ENCODE measurements at regions not wholly inside any gene's neighbourhood (a gene's known extent, or its start where the extent isn't known, plus 50 kb on each side); places are given as distances from the start of the nearest gene placed in this dataset.
A peak's percentile ranks its signal among the peaks of the same experiment; 100 is the strongest.

DNA sequence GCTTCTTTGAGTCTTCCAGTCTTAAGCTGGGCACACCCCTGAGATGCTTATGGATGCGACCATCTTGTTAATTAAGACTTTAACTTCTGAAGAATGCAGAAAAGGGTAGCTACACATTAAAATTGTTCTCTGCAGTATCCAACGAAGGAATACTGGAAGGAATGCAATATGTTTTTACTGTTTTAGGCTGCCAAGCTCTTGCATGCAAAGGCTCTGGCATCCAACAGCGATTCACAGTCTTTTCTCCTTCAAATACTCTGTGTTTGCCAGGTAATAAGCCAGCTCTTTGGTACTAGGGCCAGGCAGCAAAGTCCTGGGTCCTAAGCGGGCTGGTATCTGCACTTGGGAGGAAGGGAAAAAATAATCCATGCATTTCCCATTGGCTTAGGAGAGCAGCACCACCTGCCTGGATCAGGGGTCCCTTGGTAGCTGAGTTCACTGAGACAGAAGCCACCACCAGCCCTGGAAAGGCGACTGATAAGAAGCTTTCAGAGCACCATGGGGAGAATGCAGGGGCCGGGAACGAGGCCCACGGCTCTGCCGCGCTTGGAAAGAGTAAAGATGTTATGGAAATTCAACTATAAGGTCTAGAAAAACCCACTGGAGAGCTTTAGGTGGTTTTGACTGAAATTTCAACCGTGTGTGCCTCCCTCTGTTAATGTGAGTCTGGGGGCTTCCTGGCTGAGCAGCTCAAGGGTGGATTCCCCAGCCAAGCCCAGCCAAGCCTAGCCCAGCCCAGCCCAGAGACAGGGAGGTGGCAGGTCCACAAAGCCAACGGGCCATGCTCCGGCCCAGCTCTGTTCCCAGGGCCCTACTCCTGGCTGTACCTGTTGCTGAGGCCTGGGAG lies 67.0 kb upstream of the CCND1 start:
- Histone ChIP-seq H3K9me3 (no peaks in the 10 kb centered on the region), H3K4me3 (ENCODE audit: low read depth, low read length) (no peak overlapping the region), H3K4me1 (no peaks in the 10 kb centered on the region), H3K27me3 (no peaks in the 10 kb centered on the region), H3K36me3 (no peaks in the 10 kb centered on the region)
- DNase-seq: peak; percentile 1
- TF ChIP-seq, protein P1, sequence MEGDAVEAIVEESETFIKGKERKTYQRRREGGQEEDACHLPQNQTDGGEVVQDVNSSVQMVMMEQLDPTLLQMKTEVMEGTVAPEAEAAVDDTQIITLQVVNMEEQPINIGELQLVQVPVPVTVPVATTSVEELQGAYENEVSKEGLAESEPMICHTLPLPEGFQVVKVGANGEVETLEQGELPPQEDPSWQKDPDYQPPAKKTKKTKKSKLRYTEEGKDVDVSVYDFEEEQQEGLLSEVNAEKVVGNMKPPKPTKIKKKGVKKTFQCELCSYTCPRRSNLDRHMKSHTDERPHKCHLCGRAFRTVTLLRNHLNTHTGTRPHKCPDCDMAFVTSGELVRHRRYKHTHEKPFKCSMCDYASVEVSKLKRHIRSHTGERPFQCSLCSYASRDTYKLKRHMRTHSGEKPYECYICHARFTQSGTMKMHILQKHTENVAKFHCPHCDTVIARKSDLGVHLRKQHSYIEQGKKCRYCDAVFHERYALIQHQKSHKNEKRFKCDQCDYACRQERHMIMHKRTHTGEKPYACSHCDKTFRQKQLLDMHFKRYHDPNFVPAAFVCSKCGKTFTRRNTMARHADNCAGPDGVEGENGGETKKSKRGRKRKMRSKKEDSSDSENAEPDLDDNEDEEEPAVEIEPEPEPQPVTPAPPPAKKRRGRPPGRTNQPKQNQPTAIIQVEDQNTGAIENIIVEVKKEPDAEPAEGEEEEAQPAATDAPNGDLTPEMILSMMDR (IDR thresholded peaks at IDR 0.05; ENCODE audit: low read depth, low read length): no peak

DNA sequence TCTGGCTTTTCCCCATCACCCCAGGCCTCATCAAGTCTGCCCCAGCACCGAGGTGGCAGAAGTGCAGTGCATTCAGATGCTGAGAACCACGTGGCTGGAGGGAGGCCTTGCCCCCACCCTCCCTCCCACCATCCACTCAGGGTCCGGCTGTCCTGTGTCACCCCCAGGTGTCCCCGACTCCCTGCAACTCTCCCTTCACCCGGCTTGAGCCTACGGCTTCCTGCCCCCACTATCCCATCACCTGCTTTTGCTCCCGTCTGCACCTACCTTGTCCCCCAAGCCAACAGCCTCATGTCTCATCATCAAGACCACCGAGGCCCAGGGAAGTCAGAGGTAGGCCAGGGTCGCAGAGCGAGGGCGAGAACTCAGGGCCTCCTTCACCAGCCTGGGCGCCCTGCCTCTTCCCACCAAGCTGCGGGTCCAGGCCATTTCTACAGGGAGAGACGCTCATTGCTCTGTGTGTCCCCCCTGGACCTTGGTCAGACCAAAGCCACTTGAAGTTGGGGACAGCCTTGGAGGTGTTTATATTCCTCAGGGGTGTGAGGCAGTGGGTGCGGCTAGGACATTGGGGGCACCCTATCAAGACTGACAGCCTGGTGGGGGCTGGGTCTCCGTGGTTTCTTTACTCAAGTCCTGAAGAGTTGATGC lies 66.2 kb upstream of the CCND1 start:
- no peaks in the 10 kb centered on the region for H3K4me1 ChIP-seq
- H3K4me3 ChIP-seq (ENCODE audit: low read depth, low read length): no peak overlapping the region
- DNase-seq: peak; percentile 5
- no peaks in the 10 kb centered on the region for H3K36me3 ChIP-seq
- TF ChIP-seq, protein P1 (IDR thresholded peaks at IDR 0.05; ENCODE audit: low read depth, low read length): no peak
- H3K9me3 ChIP-seq: no peaks in the 10 kb centered on the region
- H3K27me3 ChIP-seq: no peaks in the 10 kb centered on the region

DNA sequence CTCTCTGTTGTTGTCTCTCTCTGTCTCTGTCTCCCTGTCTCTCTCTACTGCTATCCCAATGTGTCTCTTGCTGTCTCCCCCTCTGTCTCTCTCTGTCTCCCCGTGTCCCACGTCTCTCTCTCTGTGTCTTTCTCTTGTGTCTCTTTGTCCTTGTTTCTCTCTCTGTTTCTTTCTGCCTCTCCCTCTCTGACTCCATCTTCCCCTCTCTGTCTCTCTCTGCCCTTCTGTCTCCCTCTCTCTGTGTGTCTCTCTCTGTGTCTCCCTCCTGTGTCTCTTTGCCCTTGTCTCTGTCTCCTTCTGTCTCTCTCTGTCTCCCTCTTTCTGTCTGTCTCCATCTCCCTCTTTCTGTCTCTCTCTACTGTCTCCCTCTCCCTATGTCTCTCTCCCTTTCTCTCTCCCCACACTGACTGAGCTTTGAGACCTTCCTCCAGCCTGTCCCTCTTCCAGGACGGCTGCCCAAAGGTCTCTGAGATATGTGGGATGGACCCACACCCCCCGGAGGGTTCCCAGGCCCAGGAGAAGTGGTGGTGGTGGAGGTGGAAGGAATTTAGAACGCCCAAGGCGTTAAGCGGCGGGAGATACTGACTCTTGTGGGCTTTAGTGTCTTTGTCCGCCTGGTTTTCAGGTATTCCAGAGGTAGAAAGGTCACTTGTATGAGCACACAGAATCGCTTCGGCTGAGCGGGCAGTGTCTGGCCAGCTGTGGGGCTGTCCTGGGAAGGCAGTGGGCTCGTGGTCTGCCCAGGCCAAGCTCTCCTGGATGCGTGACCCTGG lies 65.5 kb upstream of the CCND1 start:
- H3K9me3 ChIP-seq: no peaks in the 10 kb centered on the region
- no peaks in the 10 kb centered on the region for H3K36me3 ChIP-seq
- TF ChIP-seq, protein P1 (IDR thresholded peaks at IDR 0.05; ENCODE audit: low read depth, low read length): no peak
- DNase-seq: no peak
- no peak overlapping the region for H3K4me3 ChIP-seq (ENCODE audit: low read depth, low read length)
- no peaks in the 10 kb centered on the region for H3K27me3 ChIP-seq
- H3K4me1 ChIP-seq: no peaks in the 10 kb centered on the region

DNA sequence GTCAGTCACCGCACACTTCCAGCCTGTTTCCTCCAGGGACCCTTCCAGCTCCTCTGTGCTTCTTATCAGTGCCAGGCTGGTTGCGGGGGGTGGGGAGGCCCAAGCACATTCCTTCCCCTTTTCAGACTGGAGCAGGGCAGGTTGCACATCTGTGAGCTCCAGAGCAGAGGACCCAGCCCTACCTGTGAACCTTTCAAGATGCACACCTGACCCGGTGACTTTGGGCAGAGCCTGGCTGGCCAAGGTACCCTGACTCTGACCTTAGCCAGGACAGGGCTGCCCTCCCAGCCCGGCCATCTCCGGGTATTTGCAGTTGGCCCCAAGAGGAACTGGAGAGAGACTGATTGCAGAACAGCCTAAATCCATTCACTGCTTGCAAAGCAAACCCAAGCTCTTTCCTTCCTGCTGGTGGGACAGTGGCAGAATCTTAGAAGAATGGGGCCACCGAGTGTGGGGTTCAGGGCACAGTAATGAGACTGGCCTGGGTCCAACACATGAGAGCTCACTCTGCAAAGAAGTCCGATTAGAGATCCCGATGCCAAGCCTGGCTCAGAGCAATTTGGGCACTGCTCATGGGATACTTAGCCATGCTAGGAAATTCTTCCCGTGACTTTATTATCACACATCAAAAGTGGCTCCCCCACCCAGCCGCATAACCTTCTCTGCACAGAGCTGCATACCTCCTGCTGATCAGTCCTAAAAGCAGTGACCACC lies 64.7 kb upstream of the CCND1 start:
- H3K36me3 ChIP-seq: no peaks in the 10 kb centered on the region
- no peaks in the 10 kb centered on the region for H3K9me3 ChIP-seq
- peak; percentile 0 for DNase-seq
- no peaks in the 10 kb centered on the region for H3K4me1 ChIP-seq
- TF ChIP-seq, protein P1 (IDR thresholded peaks at IDR 0.05; ENCODE audit: low read depth, low read length): no peak
- no peaks in the 10 kb centered on the region for H3K27me3 ChIP-seq
- no peak overlapping the region for H3K4me3 ChIP-seq (ENCODE audit: low read depth, low read length)

DNA sequence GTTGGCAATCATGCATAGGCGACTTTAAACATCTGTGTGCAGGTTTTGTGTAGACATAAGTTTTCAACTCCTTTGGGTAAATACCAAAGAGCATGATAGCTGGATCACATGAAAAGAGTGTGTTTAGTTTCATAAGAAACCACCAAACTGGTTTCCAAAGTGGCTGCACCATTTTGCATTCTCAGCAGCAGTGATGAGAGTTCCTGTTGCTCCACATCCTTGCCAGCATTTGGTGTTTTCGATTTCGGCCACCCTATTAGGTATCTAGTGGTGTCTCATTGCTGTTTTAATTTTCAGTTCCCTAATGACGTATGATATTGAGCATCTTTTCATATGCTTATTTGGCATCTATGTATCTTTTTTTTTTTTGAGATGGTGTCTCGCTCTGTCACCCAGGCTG lies 62.8 kb upstream of the CCND1 start:
- no peak for DNase-seq
- TF ChIP-seq, protein P1 (IDR thresholded peaks at IDR 0.05; ENCODE audit: low read depth, low read length): no peak
- H3K4me1 ChIP-seq: no peaks in the 10 kb centered on the region
- H3K27me3 ChIP-seq: no peaks in the 10 kb centered on the region
- no peaks in the 10 kb centered on the region for H3K9me3 ChIP-seq
- H3K4me3 ChIP-seq (ENCODE audit: low read depth, low read length): no peak overlapping the region
- H3K36me3 ChIP-seq: no peaks in the 10 kb centered on the region
